ENCODE measurements at regions not wholly inside any gene's neighbourhood (a gene's known extent, or its start where the extent isn't known, plus 50 kb on each side); places are given as distances from the start of the nearest gene placed in this dataset.

DNA sequence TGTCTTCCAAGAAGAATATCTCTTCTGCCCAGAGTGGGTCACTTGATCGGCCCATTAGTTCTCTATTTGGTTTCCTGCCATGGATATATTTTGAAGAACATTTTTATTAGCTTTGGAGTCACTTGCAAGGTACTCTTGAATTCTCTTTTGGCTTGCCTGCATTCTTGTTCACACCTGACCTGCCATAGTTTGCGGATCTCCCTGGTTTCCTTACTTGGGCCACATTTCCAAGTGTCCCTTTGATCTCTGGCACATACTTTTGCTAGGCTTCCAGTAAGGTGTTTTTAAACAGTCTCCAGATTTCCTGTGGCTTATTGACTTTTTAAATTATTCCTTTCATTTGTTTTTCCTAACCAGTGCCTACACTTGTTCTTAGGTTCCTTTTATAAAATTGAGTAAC is 488.5 kb upstream of the MDFIC2 start (continued):
- TF ChIP-seq, protein P1, sequence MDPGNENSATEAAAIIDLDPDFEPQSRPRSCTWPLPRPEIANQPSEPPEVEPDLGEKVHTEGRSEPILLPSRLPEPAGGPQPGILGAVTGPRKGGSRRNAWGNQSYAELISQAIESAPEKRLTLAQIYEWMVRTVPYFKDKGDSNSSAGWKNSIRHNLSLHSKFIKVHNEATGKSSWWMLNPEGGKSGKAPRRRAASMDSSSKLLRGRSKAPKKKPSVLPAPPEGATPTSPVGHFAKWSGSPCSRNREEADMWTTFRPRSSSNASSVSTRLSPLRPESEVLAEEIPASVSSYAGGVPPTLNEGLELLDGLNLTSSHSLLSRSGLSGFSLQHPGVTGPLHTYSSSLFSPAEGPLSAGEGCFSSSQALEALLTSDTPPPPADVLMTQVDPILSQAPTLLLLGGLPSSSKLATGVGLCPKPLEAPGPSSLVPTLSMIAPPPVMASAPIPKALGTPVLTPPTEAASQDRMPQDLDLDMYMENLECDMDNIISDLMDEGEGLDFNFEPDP (CRISPR knock-in tag; IDR thresholded peaks at IDR 0.05): no peak
- TF ChIP-seq BRD9 (IDR thresholded peaks at IDR 0.05; ENCODE audit: low read depth, partially characterized antibody): no peak
- no peak for TF ChIP-seq U2AF1 (optimal IDR thresholded peaks at IDR 0.05; ENCODE audit: low read depth, low read length)
- TF ChIP-seq ZBTB33 (CRISPR knock-in tag; IDR thresholded peaks at IDR 0.05): no peak
- TF ChIP-seq ZNF354B (CRISPR knock-in tag; IDR thresholded peaks at IDR 0.05): no peak
- TF ChIP-seq SP1 (CRISPR knock-in tag; IDR thresholded peaks at IDR 0.05): no peak
- TF ChIP-seq YBX1 (IDR thresholded peaks at IDR 0.05): no peak
- no peak for TF ChIP-seq BRF2 (IDR thresholded peaks at IDR 0.05; ENCODE audit: borderline replicate concordance, insufficient read depth, insufficient read length)
